Transverse colon (tissue), 4 donors: ENCODE measurements at regions not wholly inside any gene's neighbourhood (a gene's known extent, or its start where the extent isn't known, plus 50 kb on each side); places are given as distances from the start of the nearest gene placed in this dataset.

ENCODE experiments used
- CTCF ChIP-seq, 5 experiments: fragments of 200-600 bp in 3 of 5; fragments of 450-650 bp in 2 of 5; sonication (generic) in 3 of 5; IDR thresholded peaks; 1 replicate in 2 of 5; 2 replicates in 3 of 5; pipeline ENCODE4 v1.5.1; 2016 to 2017; ENCODE audit warnings: antibody characterized with exemption in 5 of 5, inconsistent platforms in 3 of 5, mild to moderate bottlenecking in 2 of 5, moderate library complexity in 1 of 5
- EP300 ChIP-seq: sonication (generic); formaldehyde crosslinking; IDR thresholded peaks from one replicate; pipeline ENCODE4 v1.6.1; 2017; ENCODE audit warnings: antibody characterized with exemption, low read depth
- POLR2AphosphoS5 ChIP-seq, 3 donors: sonication (generic); formaldehyde crosslinking; IDR thresholded peaks; one replicate each; pipeline ENCODE4 v1.6.1; 2016; ENCODE audit warnings: antibody characterized with exemption in 3 of 3

DNA sequence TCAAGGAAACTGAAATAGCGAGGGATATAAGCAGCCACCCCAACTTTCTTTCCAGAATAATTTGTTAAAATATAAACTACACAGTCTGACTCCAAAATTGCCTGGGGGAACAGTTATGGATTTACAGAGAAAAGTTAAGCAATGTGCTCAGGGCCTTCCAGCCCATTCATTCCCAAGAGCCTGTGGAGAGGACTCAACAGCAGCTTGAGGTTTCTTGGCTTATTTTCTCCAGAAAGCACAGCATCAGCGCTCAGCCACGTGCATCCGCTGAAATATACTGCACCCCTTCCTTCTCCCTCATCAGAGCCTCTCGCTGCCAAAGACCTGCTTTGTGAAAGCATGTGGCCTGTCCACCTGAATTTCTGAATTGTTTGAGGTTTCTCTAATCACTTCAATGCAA is 375.2 kb upstream of the VWC2 start:
- no peak for TF ChIP-seq CTCF (IDR thresholded peaks at IDR 0.05)
- TF ChIP-seq EP300: no peak
- no peak for TF ChIP-seq POLR2AphosphoS5 (IDR thresholded peaks at IDR 0.05)
